Loucy (cell line): ENCODE measurements at regions not wholly inside any gene's neighbourhood (a gene's known extent, or its start where the extent isn't known, plus 50 kb on each side); places are given as distances from the start of the nearest gene placed in this dataset.

ENCODE experiments used
- CTCF ChIP-seq: fragments of 200-600 bp; sonication (generic); conservative IDR thresholded peaks from 2 replicates; pipeline ENCODE4 v1.5.1; 2014; ENCODE audit warnings: mild to moderate bottlenecking, antibody characterized with exemption, low read length
- EZH2phosphoT487 ChIP-seq: fragments of 200-600 bp; IDR thresholded peaks from 2 replicates; pipeline ENCODE4 v1.6.1; 2018; ENCODE audit warnings: antibody characterized with exemption, mild to moderate bottlenecking, moderate library complexity, borderline replicate concordance

GRCh38 chr18:78764544-78764943 is 215.1 kb upstream of the SALL3 start:
- TF ChIP-seq CTCF (no peak), EZH2phosphoT487 (no peak)
